ENCODE measurements at regions not wholly inside any gene's neighbourhood (a gene's known extent, or its start where the extent isn't known, plus 50 kb on each side); places are given as distances from the start of the nearest gene placed in this dataset.

- no peak for DNase-seq
Measured at GRCh38 chr4:10740891-10741620, 56.5 kb upstream of the CLNK start.

GRCh38 chr4:10740251-10740650, 55.7 kb upstream of the CLNK start:
- no peak for DNase-seq

GRCh38 chr4:10738826-10739489, 54.4 kb upstream of the CLNK start:
- no peak for DNase-seq

GRCh38 chr4:10737337-10737736, 52.8 kb upstream of the CLNK start:
- DNase-seq, result no peak

- no peak for DNase-seq
Measured at GRCh38 chr4:10736895-10737294, 52.3 kb upstream of the CLNK start.

- DNase-seq, result no peak
Measured at GRCh38 chr4:10736266-10736665, 51.7 kb upstream of the CLNK start.

GRCh38 chr4:10734697-10735096, 50.1 kb upstream of the CLNK start:
- DNase-seq, result no peak

Data from right hindlimb (tissue), 1 donor.